NT2/D1 (cell line): ENCODE measurements at regions not wholly inside any gene's neighbourhood (a gene's known extent, or its start where the extent isn't known, plus 50 kb on each side); places are given as distances from the start of the nearest gene placed in this dataset.

ENCODE experiments used
- YY1 ChIP-seq: IDR thresholded peaks from 2 replicates; pipeline ENCODE4 v1.6.1; 2011; ENCODE audit not compliant: insufficient read length, insufficient read depth
- ZNF274 ChIP-seq: IDR thresholded peaks from 2 replicates; pipeline ENCODE4 v1.6.1; 2011; ENCODE audit warnings: mild to moderate bottlenecking, low read depth, low read length

- TF ChIP-seq YY1 (no peak), ZNF274 (no peak)
Observed at GRCh38 chr1:101409102-101409501, 172.3 kb downstream of the S1PR1 start.
